HUES48 (cell line): ENCODE measurements at regions not wholly inside any gene's neighbourhood (a gene's known extent, or its start where the extent isn't known, plus 50 kb on each side); places are given as distances from the start of the nearest gene placed in this dataset.

Experiments used
- H3K27ac ChIP-seq: one replicate; pipeline ENCODE4 v1.7.0; 2013; ENCODE audit warnings: low read depth, low read length, inconsistent platforms
- H3K27me3 ChIP-seq: 2 replicates; pipeline ENCODE4 v1.6.1; 2013; ENCODE audit warnings: mild to moderate bottlenecking, low read length; ENCODE audit not compliant: control insufficient read depth, insufficient read depth
- H3K36me3 ChIP-seq: 2 replicates; pipeline ENCODE4 v1.6.1; 2013; ENCODE audit warnings: low read length; ENCODE audit not compliant: control insufficient read depth, insufficient read depth
- H3K4me1 ChIP-seq: 2 replicates; pipeline ENCODE4 v1.6.1; 2013; ENCODE audit warnings: mild to moderate bottlenecking, low read length; ENCODE audit not compliant: control insufficient read depth, insufficient read depth
- H3K4me3 ChIP-seq: 2 replicates; pipeline ENCODE4 v1.5.1; 2013; ENCODE audit warnings: mild to moderate bottlenecking, low read depth, low read length
- H3K9ac ChIP-seq: 2 replicates; pipeline ENCODE4 v1.6.1; 2013; ENCODE audit warnings: mild to moderate bottlenecking, low read depth, low read length, moderate library complexity
- H3K9me3 ChIP-seq: 2 replicates; pipeline ENCODE4 v1.6.1; 2013; ENCODE audit warnings: low read length; ENCODE audit not compliant: control insufficient read depth, insufficient read depth

DNA sequence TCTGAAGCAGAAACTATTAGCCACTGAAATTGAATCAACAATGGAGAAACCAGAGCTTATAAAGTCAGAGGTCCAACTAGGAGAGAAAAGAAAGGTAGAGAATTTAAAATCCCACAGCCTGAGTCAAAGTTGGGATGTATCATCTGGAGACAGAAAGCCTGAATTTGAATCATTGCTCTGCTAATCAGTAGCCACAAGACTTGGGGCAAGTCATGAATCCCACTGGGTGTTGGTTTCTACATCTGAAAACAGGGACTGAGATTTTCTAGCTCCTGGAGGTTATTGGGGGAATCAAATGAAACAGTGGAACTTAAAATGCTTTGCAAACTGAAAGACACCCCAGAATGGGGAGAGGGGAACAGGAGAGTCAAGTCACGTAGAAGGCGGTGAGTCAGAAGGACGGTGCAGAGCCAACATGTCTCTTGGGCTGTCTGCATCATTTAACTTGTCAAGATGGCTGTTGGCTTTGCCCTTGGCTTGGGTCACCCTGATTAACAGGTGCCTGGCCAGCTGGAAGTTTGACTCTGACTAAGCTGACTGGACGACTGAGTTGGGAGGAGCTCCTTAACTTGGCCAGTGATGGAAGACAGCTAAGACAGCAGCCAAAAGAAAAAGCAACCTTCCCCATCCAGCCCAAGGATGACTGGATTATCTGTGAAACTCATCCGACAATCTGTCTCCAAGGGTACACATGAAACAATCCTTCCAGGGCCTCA, 60.6 kb upstream of the ADRA1B start:
- H3K27ac ChIP-seq = no peak overlapping the region
- no peaks in the 10 kb centered on the region for H3K9me3 ChIP-seq
- no peak overlapping the region for H3K9ac ChIP-seq
- no peaks in the 10 kb centered on the region for H3K4me1 ChIP-seq
- no peak overlapping the region for H3K4me3 ChIP-seq
- no peaks in the 10 kb centered on the region for H3K36me3 ChIP-seq
- H3K27me3 ChIP-seq = no peaks in the 10 kb centered on the region

DNA sequence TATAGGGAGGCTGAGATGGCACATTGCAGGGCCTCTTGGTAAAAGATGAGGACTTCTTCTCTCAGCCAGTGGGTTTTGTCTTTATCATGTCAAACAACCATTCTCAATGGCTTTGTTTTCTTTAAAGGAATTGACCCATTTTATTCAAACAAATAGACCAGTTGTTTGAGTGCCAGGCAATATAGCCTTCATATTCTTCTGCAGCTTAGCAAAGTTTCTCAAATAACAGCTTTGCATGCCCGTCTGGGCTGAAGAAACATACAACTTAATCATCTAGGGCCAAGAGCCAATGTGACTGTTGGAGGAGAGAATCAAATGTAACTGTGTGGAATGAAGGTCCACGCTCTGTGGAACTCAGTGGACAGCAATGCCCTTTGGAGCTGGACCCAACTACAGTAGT, 57.4 kb upstream of the ADRA1B start:
- H3K9ac ChIP-seq = no peak overlapping the region
- H3K4me1 ChIP-seq = no peaks in the 10 kb centered on the region
- H3K27ac ChIP-seq = no peak overlapping the region
- no peaks in the 10 kb centered on the region for H3K9me3 ChIP-seq
- no peak overlapping the region for H3K4me3 ChIP-seq
- H3K27me3 ChIP-seq = no peaks in the 10 kb centered on the region
- H3K36me3 ChIP-seq = no peaks in the 10 kb centered on the region

DNA sequence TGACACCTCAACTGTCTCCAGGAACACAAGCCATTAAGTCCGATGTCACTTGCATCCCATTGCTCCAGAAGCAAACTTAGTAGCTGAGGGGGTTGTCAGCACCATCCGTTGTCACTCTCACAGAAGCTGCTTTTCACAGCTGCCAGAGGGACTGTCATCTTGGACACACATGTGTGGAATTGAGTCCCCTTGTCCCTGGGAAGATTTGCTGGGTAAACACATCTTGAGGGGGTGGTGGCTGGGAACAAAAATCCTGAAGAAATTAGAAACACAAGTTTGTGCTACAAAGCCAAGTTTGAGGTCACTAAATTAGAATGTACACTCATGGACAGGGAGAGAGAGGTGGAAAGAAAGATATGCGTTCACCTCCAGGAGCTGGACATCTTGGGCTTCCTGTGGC, 55.2 kb upstream of the ADRA1B start:
- H3K27ac ChIP-seq = no peak overlapping the region
- no peaks in the 10 kb centered on the region for H3K9me3 ChIP-seq
- H3K36me3 ChIP-seq = no peaks in the 10 kb centered on the region
- no peak overlapping the region for H3K9ac ChIP-seq
- no peak overlapping the region for H3K4me3 ChIP-seq
- no peaks in the 10 kb centered on the region for H3K27me3 ChIP-seq
- H3K4me1 ChIP-seq = no peaks in the 10 kb centered on the region

DNA sequence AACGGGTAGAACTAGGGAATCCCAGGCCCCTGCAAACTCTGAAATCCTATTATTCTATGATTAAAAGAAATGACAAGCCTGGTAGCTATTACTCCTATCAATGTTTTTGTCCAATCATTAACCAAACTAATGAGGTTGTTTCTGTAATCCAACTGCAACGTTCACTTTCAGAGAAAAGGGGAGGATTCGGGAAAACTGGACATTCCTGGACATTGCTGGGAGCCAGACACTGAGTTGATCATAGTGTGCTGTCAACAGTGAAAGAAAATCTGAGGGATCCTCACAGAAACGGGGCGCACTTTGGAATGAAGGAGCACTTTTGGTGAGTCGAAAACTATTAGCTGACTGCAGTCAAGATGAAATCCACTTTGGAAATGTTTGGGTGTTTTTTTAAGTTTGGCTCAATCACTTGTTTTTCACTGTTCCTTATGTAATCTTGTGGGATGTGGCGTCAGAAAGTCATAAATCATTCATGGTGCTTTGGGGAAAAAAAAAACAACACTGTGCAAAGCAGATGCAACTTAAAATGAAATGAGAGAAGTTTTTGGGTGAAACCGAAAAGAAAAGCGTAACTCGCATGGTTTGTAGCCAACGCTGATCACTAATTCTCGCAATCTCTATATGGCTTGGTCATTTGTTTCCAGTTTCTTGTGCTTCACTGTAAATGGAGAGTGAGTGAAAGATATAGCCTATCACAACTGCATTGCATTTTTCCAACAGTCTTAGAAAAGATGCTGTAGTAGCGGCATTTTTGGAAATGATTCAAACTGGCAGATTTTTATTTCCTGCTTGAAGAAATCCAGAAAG, 51.2 kb upstream of the ADRA1B start:
- Histone ChIP-seq H3K9me3 (no peaks in the 10 kb centered on the region), H3K36me3 (no peaks in the 10 kb centered on the region), H3K27me3 (no peaks in the 10 kb centered on the region), H3K4me1 (no peaks in the 10 kb centered on the region), H3K27ac (no peak overlapping the region), H3K9ac (no peak overlapping the region), H3K4me3 (no peak overlapping the region)

DNA sequence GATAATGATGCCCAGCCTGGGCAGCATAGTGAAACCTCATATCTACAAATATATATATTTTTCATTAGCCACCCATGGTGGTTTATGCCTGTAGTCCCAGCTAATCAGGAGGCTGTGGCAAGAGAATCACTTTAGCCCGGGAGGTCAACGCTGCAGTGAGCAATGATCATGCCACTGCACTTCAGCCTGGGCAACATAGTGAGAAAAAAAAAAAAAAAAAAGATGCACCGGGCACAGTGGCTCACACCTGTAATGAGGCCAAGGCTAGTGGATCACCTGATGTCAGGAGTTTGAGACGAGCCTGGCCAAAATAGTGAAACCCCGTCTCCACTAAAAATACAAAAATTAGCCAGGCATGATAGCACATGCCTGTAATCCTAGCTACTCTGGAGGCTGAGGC, 50.2 kb upstream of the ADRA1B start:
- H3K9me3 ChIP-seq = no peaks in the 10 kb centered on the region
- no peaks in the 10 kb centered on the region for H3K36me3 ChIP-seq
- no peaks in the 10 kb centered on the region for H3K27me3 ChIP-seq
- no peak overlapping the region for H3K9ac ChIP-seq
- H3K27ac ChIP-seq = no peak overlapping the region
- no peaks in the 10 kb centered on the region for H3K4me1 ChIP-seq
- H3K4me3 ChIP-seq = no peak overlapping the region
